22Rv1 (cell line): ENCODE measurements at regions not wholly inside any gene's neighbourhood (a gene's known extent, or its start where the extent isn't known, plus 50 kb on each side); places are given as distances from the start of the nearest gene placed in this dataset.
A peak's percentile ranks its signal among the peaks of the same experiment; 100 is the strongest.

Experiments
- H3K27ac ChIP-seq: fragments of 450-650 bp; 2 replicates; pipeline ENCODE4 v1.5.1; 2017
- CTCF ChIP-seq: fragments of 450-650 bp; IDR thresholded peaks from 2 replicates; pipeline ENCODE4 v1.5.1; 2017; ENCODE audit warnings: mild to moderate bottlenecking
- ZFX ChIP-seq: fragments of 450-650 bp; IDR thresholded peaks from 2 replicates; pipeline ENCODE4 v1.6.1; 2017; ENCODE audit warnings: antibody characterized with exemption, borderline replicate concordance

GRCh38 chr13:99892866-99893504 is 78.6 kb downstream of the ZIC5 start:
- H3K27ac ChIP-seq: peak overlapping the region; percentile 42

GRCh38 chr13:99892196-99892613 is 79.4 kb downstream of the ZIC5 start:
- no peak for TF ChIP-seq CTCF
- TF ChIP-seq ZFX: no peak
- H3K27ac ChIP-seq: peak overlapping the region; percentile 42

More at GRCh38 chr13:99892866-99893504, 78.6 kb downstream of the ZIC5 start:
- TF ChIP-seq CTCF (no peak), ZFX (no peak)

GRCh38 chr13:99886706-99887105 is 84.9 kb downstream of the ZIC5 start:
- no peak overlapping the region for H3K27ac ChIP-seq
- TF ChIP-seq ZFX: no peak
- no peak for TF ChIP-seq CTCF

GRCh38 chr13:99884913-99885312 is 86.7 kb downstream of the ZIC5 start:
- H3K27ac ChIP-seq: no peak overlapping the region
- TF ChIP-seq CTCF: no peak
- TF ChIP-seq ZFX: no peak

GRCh38 chr13:99883805-99884204 is 87.8 kb downstream of the ZIC5 start:
- no peak for TF ChIP-seq ZFX
- TF ChIP-seq CTCF: no peak
- H3K27ac ChIP-seq: no peak overlapping the region

GRCh38 chr13:99878921-99879610 is 92.5 kb downstream of the ZIC5 start:
- no peak overlapping the region for H3K27ac ChIP-seq
- TF ChIP-seq CTCF (no peak), ZFX (no peak)

GRCh38 chr13:99876651-99877050 is 94.9 kb downstream of the ZIC5 start:
- no peak overlapping the region for H3K27ac ChIP-seq

More at GRCh38 chr13:99876651-99877050, 94.9 kb downstream of the ZIC5 start:
- TF ChIP-seq CTCF (no peak), ZFX (no peak)
